HepG2 (cell line): ENCODE measurements at regions not wholly inside any gene's neighbourhood (a gene's known extent, or its start where the extent isn't known, plus 50 kb on each side); places are given as distances from the start of the nearest gene placed in this dataset.

Experiments
- ATAC-seq: fragments of 200-7000 bp; cut with Tn5 transposase; 3 replicates; pipeline ENCODE4 v1.9.1; 2020; ENCODE audit warnings: mild to moderate bottlenecking, moderate library complexity
- BruUV-seq: library from RNA; stranded (reverse); fragments of 400-500 nt; replicated peaks from 2 replicates; lab custom pipeline; 2021; lab: Mats Ljungman, UMichigan
- CTCF ChIA-PET: fragments of 300-600 bp; formaldehyde crosslinking; extraction: SDS; loops from one replicate; lab custom pipeline; 2021; ENCODE audit warnings: low total read pairs, inconsistent platforms, low intra/inter-chr PET ratio; lab: Yijun Ruan, JAX
- POLR2A ChIA-PET: fragments of 350-600 bp; sonication (Branson Sonifier 250); formaldehyde crosslinking; loops from one replicate; lab custom pipeline; 2020; ENCODE audit warnings: antibody characterized with exemption, inconsistent platforms; lab: Yijun Ruan, JAX
- DNase-seq: peaks from one replicate; pipeline ENCODE4 v3.0.0-alpha.2; 2015; ENCODE audit warnings: low spot score
- FAIRE-seq: peaks from 3 replicates; lab custom pipeline; 2011; peaks lifted over from hg19 to GRCh38; lab: Jason Lieb, UNC
- H2AFZ ChIP-seq: one replicate; pipeline ENCODE4 v1.6.1; 2011; ENCODE audit warnings: low read length, inconsistent platforms
- H3K27ac ChIP-seq: fragments of 300-600 bp; 3 replicates; pipeline ENCODE4 v1.8.0; 2011; ENCODE audit warnings: mixed run types, mild to moderate bottlenecking, mixed read lengths, low read length, inconsistent platforms; ENCODE audit not compliant: insufficient read depth; ENCODE audit errors: extremely low read length
- H3K27me3 ChIP-seq, 2 experiments: fragments of 200-600 bp in 1 of 2; 2 replicates in 1 of 2; 3 replicates in 1 of 2; pipeline versions ENCODE4 v1.6.0 to v1.8.0; 2011; ENCODE audit warnings: low read length in 2 of 2, mild to moderate bottlenecking in 2 of 2, moderate library complexity in 2 of 2, inconsistent platforms in 1 of 2; ENCODE audit not compliant: insufficient read depth in 2 of 2, control insufficient read depth in 1 of 2
- H3K36me3 ChIP-seq, 2 experiments: fragments of 200-600 bp in 1 of 2; replicated peaks in 1 of 2; 2 replicates in 1 of 2; 3 replicates in 1 of 2; pipeline versions ENCODE4 v1.5.1 to v1.8.0; 2011; ENCODE audit warnings: low read length in 2 of 2, inconsistent platforms in 1 of 2; ENCODE audit not compliant: insufficient read depth in 2 of 2, control insufficient read depth in 1 of 2
- H3K4me1 ChIP-seq: 2 replicates; pipeline ENCODE4 v1.5.1; 2012; ENCODE audit warnings: low read length, inconsistent platforms; ENCODE audit not compliant: insufficient read depth
- H3K4me2 ChIP-seq: 2 replicates; pipeline ENCODE4 v1.6.0; 2011; ENCODE audit warnings: low read depth, low read length, inconsistent platforms
- H3K4me3 ChIP-seq, 3 experiments: fragments of 200-600 bp in 1 of 3; sonication (generic), shearing (Covaris generic) in 1 of 3; replicated peaks in 1 of 3; 2 replicates each; pipeline ENCODE4 v1.5.1; 2011 to 2016; ENCODE audit warnings: low read length in 3 of 3, inconsistent platforms in 2 of 3, low read depth in 2 of 3, mild to moderate bottlenecking in 2 of 3, control low read depth in 1 of 3, mixed read lengths in 1 of 3; ENCODE audit not compliant: insufficient read depth in 1 of 3
- H3K79me2 ChIP-seq: one replicate; pipeline ENCODE4 v1.6.1; 2011; ENCODE audit warnings: low read length, inconsistent platforms; ENCODE audit not compliant: insufficient read depth
- H3K9ac ChIP-seq: 2 replicates; pipeline ENCODE4 v1.6.0; 2011; ENCODE audit warnings: mild to moderate bottlenecking, low read depth, low read length, inconsistent platforms; ENCODE audit not compliant: insufficient read depth
- H3K9me3 ChIP-seq: 2 replicates; pipeline ENCODE4 v1.5.1; 2012; ENCODE audit warnings: mild to moderate bottlenecking, low read length
- H4K20me1 ChIP-seq: 2 replicates; pipeline ENCODE4 v1.6.0; 2011; ENCODE audit warnings: inconsistent platforms, mild to moderate bottlenecking, low read length, moderate library complexity; ENCODE audit not compliant: insufficient read depth
- ERF ChIP-seq: IDR thresholded peaks from 2 replicates; pipeline ENCODE4 v1.6.1; 2018; ENCODE audit warnings: missing biosample characterization, missing genetic modification reagents
- ETV6 ChIP-seq: sonication (generic); formaldehyde crosslinking; conservative IDR thresholded peaks from 2 replicates; pipeline ENCODE4 v1.4.0; 2020; ENCODE audit warnings: missing genetic modification reagents
- ISL2 ChIP-seq: sonication (generic); formaldehyde crosslinking; IDR thresholded peaks from 2 replicates; pipeline ENCODE4 v1.5.0; 2020; ENCODE audit warnings: missing genetic modification reagents
- NFE2 ChIP-seq: sonication (generic); formaldehyde crosslinking; IDR thresholded peaks from 2 replicates; pipeline ENCODE4 v1.4.0; 2020; ENCODE audit warnings: missing genetic modification reagents
- NFKB2 ChIP-seq: sonication (generic); formaldehyde crosslinking; IDR thresholded peaks from 2 replicates; pipeline ENCODE4 v1.4.0; 2020; ENCODE audit warnings: missing genetic modification reagents, borderline replicate concordance
- RBFOX2 ChIP-seq: fragments of 200-400 bp; formaldehyde crosslinking; IDR thresholded peaks from 2 replicates; pipeline ENCODE4 v1.6.1; 2017; ENCODE audit warnings: low read depth, mild to moderate bottlenecking, low read length
- SCMH1 ChIP-seq: sonication (generic); formaldehyde crosslinking; IDR thresholded peaks from 2 replicates; pipeline ENCODE4 v1.9.0; 2021; ENCODE audit warnings: missing genetic modification reagents, mild to moderate bottlenecking, borderline replicate concordance
- THYN1 ChIP-seq: sonication (generic); formaldehyde crosslinking; IDR thresholded peaks from 2 replicates; pipeline ENCODE4 v1.8.1; 2023; ENCODE audit warnings: low read depth, mild to moderate bottlenecking, moderate library complexity, missing genetic modification reagents, borderline replicate concordance
- ZNF256 ChIP-seq: sonication (generic); formaldehyde crosslinking; conservative IDR thresholded peaks from 2 replicates; pipeline ENCODE4 v1.4.0; 2020; ENCODE audit warnings: missing genetic modification reagents
- ZNF678 ChIP-seq: sonication (generic); formaldehyde crosslinking; IDR thresholded peaks from 2 replicates; pipeline ENCODE4 v1.4.0; 2020; ENCODE audit warnings: mild to moderate bottlenecking, missing genetic modification reagents
- ZNF775 ChIP-seq: sonication (generic); formaldehyde crosslinking; IDR thresholded peaks from 2 replicates; pipeline ENCODE4 v1.4.0; 2020; ENCODE audit warnings: missing genetic modification reagents, mild to moderate bottlenecking, moderate library complexity, borderline replicate concordance
- ZSCAN22 ChIP-seq: sonication (generic); formaldehyde crosslinking; IDR thresholded peaks from 2 replicates; pipeline ENCODE4 v1.4.0; 2020; ENCODE audit warnings: mild to moderate bottlenecking, missing genetic modification reagents
- ZSCAN9 ChIP-seq: IDR thresholded peaks from 2 replicates; pipeline ENCODE4 v1.6.1; 2016; ENCODE audit warnings: borderline replicate concordance
- WGBS: methylation state at CpG from one replicate; pipeline ENCODE4 v1.1.6; 2017; ENCODE audit warnings: low lambda C conversion rate; 5-methylcytosine and 5-hydroxymethylcytosine counted together
- in situ Hi-C: cut with HindIII; loops from 2 replicates; pipeline ENCODE4 v1.10.0; 2017; ENCODE audit warnings: low pct_unique_long_range_greater_than_20kb; ENCODE audit not compliant: extremely low pct_ligation_motif_present
- intact Hi-C: fragments of 100-400 bp; cut with micrococcal nuclease; formaldehyde crosslinking; loops from one replicate; pipeline ENCODE4 v1.10.0; 2022; ENCODE audit not compliant: unreplicated experiment
- TF ChIP-seq, protein P1 (sequence below): sonication (generic); formaldehyde crosslinking; IDR thresholded peaks from 2 replicates; pipeline ENCODE4 v1.8.1; 2023; ENCODE audit warnings: missing genetic modification reagents, inconsistent platforms, borderline replicate concordance
- TF ChIP-seq, protein P2 (sequence below): sonication (generic); formaldehyde crosslinking; IDR thresholded peaks from 2 replicates; pipeline ENCODE4 v1.4.0; 2020; ENCODE audit warnings: missing genetic modification reagents, borderline replicate concordance

DNA sequence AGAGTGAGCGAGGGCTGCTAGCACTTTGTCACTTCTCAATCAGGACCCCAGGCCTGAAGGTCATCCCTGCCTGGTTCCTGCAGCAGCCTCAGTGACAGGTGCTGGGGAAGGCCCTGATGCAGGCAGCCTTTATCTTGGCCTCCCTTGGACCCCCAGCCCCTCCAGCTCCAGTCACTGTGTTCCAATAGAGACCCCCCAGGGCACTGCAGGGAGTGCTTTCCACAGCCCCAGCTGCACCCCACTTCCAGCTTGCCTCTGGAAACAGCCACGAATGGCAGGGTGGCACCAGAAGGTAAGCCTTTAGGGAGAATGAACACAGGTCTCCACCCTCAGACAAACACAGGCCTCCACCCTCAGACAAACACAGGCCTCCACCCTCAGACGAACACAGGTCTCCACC, 241.6 kb upstream of the SGCG start:
- Histone ChIP-seq H3K79me2 (no peaks in the 10 kb centered on the region), H3K9me3 (no peaks in the 10 kb centered on the region), H3K9ac (no peak overlapping the region), H2AFZ (no peak overlapping the region), H4K20me1 (no peaks in the 10 kb centered on the region), H3K36me3 (no peaks in the 10 kb centered on the region), H3K4me1 (no peaks in the 10 kb centered on the region), H3K27ac (no peak overlapping the region), H3K4me3 (no peak overlapping the region), H3K27me3 (peaks cover 0 to 3% of the 10 kb centered on the region in 2 experiments; a peak in 2 of 5 replicates), H3K4me2 (no peak overlapping the region)
- CTCF ChIA-PET, result no interaction called here
- in situ Hi-C loops, result loop anchor here (10.0 kb wide), 1 partner anchor 1416 kb away; no protein-coding TSS in a partner anchor
- no peak for ATAC-seq
- TF ChIP-seq ZNF678 (no peak), ZSCAN22 (peak; percentile 88; the same call in 1 of the 2 replicates)
- FAIRE-seq, result no peak
- BruUV-seq, result no TSS peak
- no peak for DNase-seq
- POLR2A ChIA-PET, result no interaction called here
- intact Hi-C loops, result loop anchor here (10.0 kb wide), 1 partner anchor 1416 kb away; no protein-coding TSS in a partner anchor
- WGBS, result no CpG with 5 or more reads among the region's 3 CpGs

DNA sequence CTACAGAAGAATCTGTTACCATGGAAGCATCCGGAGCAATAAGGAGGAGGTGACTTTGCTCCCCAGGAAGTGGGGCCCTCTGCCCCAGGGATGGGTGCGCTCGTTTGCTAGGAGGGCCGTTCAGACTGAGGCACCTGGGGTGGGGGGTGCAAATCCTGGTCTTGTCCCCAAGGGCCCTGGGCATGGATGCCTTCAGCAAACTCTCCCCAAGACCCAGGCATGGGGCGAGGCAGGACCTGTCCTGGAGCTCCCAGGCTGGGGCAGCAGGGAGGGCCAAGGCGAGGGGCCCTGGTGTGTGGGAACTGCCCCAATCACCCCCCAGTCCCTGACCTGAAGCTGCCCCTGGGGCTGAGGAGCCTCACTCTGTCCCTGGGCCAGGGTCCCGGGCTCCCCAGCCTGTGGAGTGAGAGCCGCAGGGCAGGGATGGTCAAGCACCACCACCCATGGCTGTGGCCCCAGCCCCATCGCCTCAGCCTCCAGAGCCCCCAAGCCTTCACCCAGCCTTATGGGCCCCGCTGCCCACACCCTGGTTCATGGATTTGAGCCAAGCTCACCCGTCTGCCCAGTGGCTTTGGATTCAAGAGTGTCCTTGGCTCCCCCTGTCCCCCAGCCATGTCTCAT, 240.6 kb upstream of the SGCG start:
- CTCF ChIA-PET, result no interaction called here
- FAIRE-seq, result no peak
- 30% methylated on average over 2 of the region's 11 CpGs for WGBS
- Histone ChIP-seq H3K9me3 (no peaks in the 10 kb centered on the region), H2AFZ (no peak overlapping the region), H3K4me1 (no peaks in the 10 kb centered on the region), H3K27ac (no peak overlapping the region), H3K27me3 (peaks cover 0 to 3% of the 10 kb centered on the region in 2 experiments; a peak in 2 of 5 replicates), H3K9ac (no peak overlapping the region), H4K20me1 (no peaks in the 10 kb centered on the region), H3K36me3 (no peaks in the 10 kb centered on the region), H3K4me3 (no peak overlapping the region), H3K4me2 (no peak overlapping the region), H3K79me2 (no peaks in the 10 kb centered on the region)
- ATAC-seq, result no peak
- intact Hi-C loops (no loop called here), in situ Hi-C loops (no loop called here)
- BruUV-seq, result no TSS peak
- DNase-seq, result no peak
- TF ChIP-seq NFE2 (no peak), ETV6 (CRISPR knock-in tag) (no peak), ZSCAN9 (CRISPR knock-in tag) (no peak), ZNF256 (no peak), RBFOX2 (no peak), ERF (CRISPR knock-in tag) (no peak), ZNF775 (CRISPR knock-in tag) (no peak), THYN1 (CRISPR knock-in tag) (no peak), NFKB2 (no peak), ISL2 (no peak), SCMH1 (no peak)
- TF ChIP-seq, protein P1, sequence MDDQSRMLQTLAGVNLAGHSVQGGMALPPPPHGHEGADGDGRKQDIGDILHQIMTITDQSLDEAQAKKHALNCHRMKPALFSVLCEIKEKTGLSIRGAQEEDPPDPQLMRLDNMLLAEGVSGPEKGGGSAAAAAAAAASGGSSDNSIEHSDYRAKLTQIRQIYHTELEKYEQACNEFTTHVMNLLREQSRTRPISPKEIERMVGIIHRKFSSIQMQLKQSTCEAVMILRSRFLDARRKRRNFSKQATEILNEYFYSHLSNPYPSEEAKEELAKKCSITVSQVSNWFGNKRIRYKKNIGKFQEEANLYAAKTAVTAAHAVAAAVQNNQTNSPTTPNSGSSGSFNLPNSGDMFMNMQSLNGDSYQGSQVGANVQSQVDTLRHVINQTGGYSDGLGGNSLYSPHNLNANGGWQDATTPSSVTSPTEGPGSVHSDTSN, result no peak
- TF ChIP-seq, protein P2, sequence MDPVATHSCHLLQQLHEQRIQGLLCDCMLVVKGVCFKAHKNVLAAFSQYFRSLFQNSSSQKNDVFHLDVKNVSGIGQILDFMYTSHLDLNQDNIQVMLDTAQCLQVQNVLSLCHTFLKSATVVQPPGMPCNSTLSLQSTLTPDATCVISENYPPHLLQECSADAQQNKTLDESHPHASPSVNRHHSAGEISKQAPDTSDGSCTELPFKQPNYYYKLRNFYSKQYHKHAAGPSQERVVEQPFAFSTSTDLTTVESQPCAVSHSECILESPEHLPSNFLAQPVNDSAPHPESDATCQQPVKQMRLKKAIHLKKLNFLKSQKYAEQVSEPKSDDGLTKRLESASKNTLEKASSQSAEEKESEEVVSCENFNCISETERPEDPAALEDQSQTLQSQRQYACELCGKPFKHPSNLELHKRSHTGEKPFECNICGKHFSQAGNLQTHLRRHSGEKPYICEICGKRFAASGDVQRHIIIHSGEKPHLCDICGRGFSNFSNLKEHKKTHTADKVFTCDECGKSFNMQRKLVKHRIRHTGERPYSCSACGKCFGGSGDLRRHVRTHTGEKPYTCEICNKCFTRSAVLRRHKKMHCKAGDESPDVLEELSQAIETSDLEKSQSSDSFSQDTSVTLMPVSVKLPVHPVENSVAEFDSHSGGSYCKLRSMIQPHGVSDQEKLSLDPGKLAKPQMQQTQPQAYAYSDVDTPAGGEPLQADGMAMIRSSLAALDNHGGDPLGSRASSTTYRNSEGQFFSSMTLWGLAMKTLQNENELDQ (CRISPR knock-in tag), result no peak
- POLR2A ChIA-PET, result no interaction called here
